Calu3 (cell line): ENCODE measurements at regions not wholly inside any gene's neighbourhood (a gene's known extent, or its start where the extent isn't known, plus 50 kb on each side); places are given as distances from the start of the nearest gene placed in this dataset.

Experiments used
- BruUV-seq: library from RNA; stranded (reverse); fragments of 400-500 nt; replicated peaks from 2 replicates; lab custom pipeline; 2021; lab: Mats Ljungman, UMichigan
- CTCF ChIA-PET: fragments of 300-600 bp; sonication (Branson Sonifier 250); formaldehyde crosslinking; loops from one replicate; lab custom pipeline; 2022; ENCODE audit warnings: antibody characterized with exemption; lab: Charles Lee
- DNase-seq: peaks from one replicate; pipeline ENCODE4 v3.0.0; 2022
- H3K27ac Mint-ChIP-seq: one replicate; pipeline ENCODE4 v1.8.0; 2022; ENCODE audit warnings: mixed read lengths; ENCODE audit not compliant: unreplicated experiment
- H3K27me3 Mint-ChIP-seq: one replicate; pipeline ENCODE4 v1.8.0; 2022; ENCODE audit warnings: mixed read lengths; ENCODE audit not compliant: unreplicated experiment
- H3K36me3 Mint-ChIP-seq: one replicate; pipeline ENCODE4 v1.8.0; 2022; ENCODE audit warnings: mild to moderate bottlenecking, moderate library complexity, mixed read lengths; ENCODE audit not compliant: insufficient read depth, unreplicated experiment
- H3K4me1 Mint-ChIP-seq: one replicate; pipeline ENCODE4 v1.8.0; 2022; ENCODE audit warnings: mild to moderate bottlenecking, low read depth, mixed read lengths; ENCODE audit not compliant: unreplicated experiment
- H3K4me3 Mint-ChIP-seq: one replicate; pipeline ENCODE4 v1.8.0; 2022; ENCODE audit warnings: mild to moderate bottlenecking, low read depth, moderate library complexity, mixed read lengths; ENCODE audit not compliant: unreplicated experiment
- H3K9me3 Mint-ChIP-seq: one replicate; pipeline ENCODE4 v1.8.0; 2022; ENCODE audit warnings: low read depth, mixed read lengths; ENCODE audit not compliant: unreplicated experiment
- CTCF ChIP-seq: fragments of 200-600 bp; IDR thresholded peaks from one replicate; pipeline ENCODE4 v1.8.0; 2022; ENCODE audit warnings: antibody characterized with exemption; ENCODE audit not compliant: unreplicated experiment
- intact Hi-C: fragments of 100-400 bp; cut with micrococcal nuclease; formaldehyde crosslinking; loops from one replicate; pipeline ENCODE4 v1.10.0; 2022; ENCODE audit not compliant: unreplicated experiment

- CTCF ChIA-PET = interaction anchor here (0.6 kb wide), 1 partner anchor 969 kb away, joined by 3 read pairs; no protein-coding TSS in a partner anchor
- Mint-ChIP-seq H3K4me3 (no peak overlapping the region), H3K27me3 (no peaks in the 10 kb centered on the region), H3K9me3 (peaks cover 3% of the 10 kb centered on the region), H3K4me1 (peaks cover 13% of the 10 kb centered on the region), H3K27ac (no peak overlapping the region), H3K36me3 (no peaks in the 10 kb centered on the region)
- BruUV-seq = no TSS peak
- no peak for TF ChIP-seq CTCF
- no peak for DNase-seq
- intact Hi-C loops = loop anchor here (2.0 to 10.0 kb wide), 5 partner anchors 444 to 866 kb away; no protein-coding TSS in a partner anchor
These were observed 1092.2 kb downstream of the PLA2G4A start for GRCh38 chr1:187920976-187921375.

GRCh38 chr1:187921426-187921825 lies 1092.7 kb downstream of the PLA2G4A start:
- no peaks in the 10 kb centered on the region for H3K27me3 Mint-ChIP-seq
- intact Hi-C loops = loop anchor here (2.0 to 10.0 kb wide), 5 partner anchors 443 to 867 kb away; no protein-coding TSS in a partner anchor
- CTCF ChIA-PET = interaction anchor here (0.6 kb wide), 1 partner anchor 968 kb away, joined by 3 read pairs; no protein-coding TSS in a partner anchor

GRCh38 chr1:187922255-187922654 lies 1093.5 kb downstream of the PLA2G4A start:
- Mint-ChIP-seq H3K27me3 (no peaks in the 10 kb centered on the region), H3K4me1 (peaks cover 13% of the 10 kb centered on the region), H3K4me3 (no peak overlapping the region), H3K27ac (no peak overlapping the region), H3K9me3 (no peaks in the 10 kb centered on the region), H3K36me3 (no peaks in the 10 kb centered on the region)
- CTCF ChIA-PET = no interaction called here
- no peak for DNase-seq
- BruUV-seq = no TSS peak
- TF ChIP-seq CTCF = no peak
- intact Hi-C loops = loop anchor here (5.0 to 10.0 kb wide), 4 partner anchors 655 to 867 kb away; no protein-coding TSS in a partner anchor

More at GRCh38 chr1:187921426-187921825, 1092.7 kb downstream of the PLA2G4A start:
- Mint-ChIP-seq H3K9me3 (peaks cover 3% of the 10 kb centered on the region), H3K4me1 (peaks cover 13% of the 10 kb centered on the region), H3K4me3 (no peak overlapping the region), H3K27ac (no peak overlapping the region), H3K36me3 (no peaks in the 10 kb centered on the region)
- TF ChIP-seq CTCF = no peak
- DNase-seq = no peak
- no TSS peak for BruUV-seq

- Mint-ChIP-seq H3K27ac (no peak overlapping the region), H3K27me3 (no peaks in the 10 kb centered on the region), H3K4me1 (peaks cover 13% of the 10 kb centered on the region), H3K9me3 (no peaks in the 10 kb centered on the region), H3K36me3 (no peaks in the 10 kb centered on the region), H3K4me3 (no peak overlapping the region)
- DNase-seq = no peak
- no peak for TF ChIP-seq CTCF
- no TSS peak for BruUV-seq
- CTCF ChIA-PET = no interaction called here
- intact Hi-C loops = loop anchor here (5.0 to 10.0 kb wide), 4 partner anchors 657 to 869 kb away; no protein-coding TSS in a partner anchor
These were observed 1095.5 kb downstream of the PLA2G4A start for GRCh38 chr1:187924252-187924651.
